GM15510 (cell line): ENCODE measurements at regions not wholly inside any gene's neighbourhood (a gene's known extent, or its start where the extent isn't known, plus 50 kb on each side); places are given as distances from the start of the nearest gene placed in this dataset.

ENCODE experiments used
- POLR2A ChIP-seq: IDR thresholded peaks from 3 replicates; pipeline ENCODE4 v1.6.1; 2011; ENCODE audit warnings: borderline replicate concordance; ENCODE audit not compliant: insufficient read length; ENCODE audit errors: extremely low read depth

- no peak for TF ChIP-seq POLR2A
These were observed 178.7 kb downstream of the EN1 start for GRCh38 chr2:118668431-118669424.

DNA sequence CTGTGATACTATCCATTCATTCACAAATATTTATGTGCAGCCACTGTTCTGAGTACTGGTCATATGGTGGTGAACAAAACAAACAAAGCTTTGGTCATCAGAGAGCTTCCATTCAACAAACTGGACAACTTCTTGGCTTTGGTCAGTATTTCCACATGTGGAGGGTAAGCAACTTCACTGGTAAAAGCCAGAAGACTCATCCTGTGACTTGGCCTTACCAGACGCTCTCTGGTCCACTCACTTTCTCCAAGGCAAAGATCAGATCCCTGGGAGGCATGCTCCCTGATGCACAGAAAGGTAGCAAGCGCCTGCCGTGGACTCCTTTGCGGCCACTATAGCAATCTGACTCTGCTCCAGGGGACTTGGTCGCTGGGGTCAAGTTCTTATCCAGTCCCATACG lies 179.5 kb downstream of the EN1 start:
- no peak for TF ChIP-seq POLR2A

DNA sequence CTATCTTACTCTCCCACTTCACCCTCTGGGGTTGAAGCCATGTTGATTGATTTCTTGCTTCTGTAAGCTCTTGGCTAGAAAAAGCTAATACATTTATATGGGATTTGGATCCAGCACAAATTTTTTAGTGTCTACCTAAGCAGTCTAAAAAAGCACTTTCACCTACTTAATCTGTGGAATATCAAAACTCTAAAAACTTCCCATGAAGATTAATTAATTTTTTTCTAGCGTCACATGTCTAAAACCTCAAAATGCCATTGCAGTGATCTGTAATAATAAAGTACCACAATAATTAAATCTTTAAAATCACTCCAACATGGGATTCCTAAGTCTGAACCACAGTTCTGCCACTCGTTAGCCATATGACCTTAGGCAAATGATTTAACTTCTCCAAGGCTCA lies 180.1 kb downstream of the EN1 start:
- no peak for TF ChIP-seq POLR2A

DNA sequence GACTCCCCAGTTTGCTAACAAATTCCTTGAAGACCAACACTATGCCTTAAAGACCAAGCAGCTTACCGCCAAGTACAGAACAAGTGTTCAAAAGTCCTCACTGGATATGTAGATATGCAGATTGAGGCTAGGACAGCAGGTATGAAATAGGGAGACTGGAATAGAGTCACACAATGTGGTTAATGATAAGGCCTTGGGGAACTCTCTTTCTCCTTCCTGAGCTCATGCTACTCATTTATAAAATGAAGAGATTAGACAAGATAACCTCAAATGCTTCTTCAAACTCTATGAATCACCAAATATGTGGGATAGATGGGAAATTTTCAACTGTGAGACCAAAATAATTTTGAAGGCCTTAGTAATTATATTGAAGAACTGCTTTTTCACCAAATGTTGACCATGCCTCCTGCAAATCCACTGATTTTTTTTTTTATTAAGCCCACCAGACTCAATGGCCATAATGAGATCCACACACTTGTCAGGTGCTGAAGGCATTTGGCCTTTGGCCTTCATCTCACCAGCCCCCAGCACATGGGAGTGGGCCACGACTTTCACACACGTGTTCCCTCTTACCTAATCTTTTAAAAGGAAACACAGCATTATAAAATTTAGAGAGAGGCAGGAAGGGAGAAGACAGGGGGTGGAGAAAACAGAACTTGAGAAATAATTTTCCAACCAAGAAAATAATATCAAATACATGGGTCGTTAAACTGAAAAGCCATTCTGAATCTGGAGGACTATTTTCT lies 181.5 kb downstream of the EN1 start:
- no peak for TF ChIP-seq POLR2A

- no peak for TF ChIP-seq POLR2A
These were observed 186.3 kb downstream of the EN1 start for GRCh38 chr2:118661179-118661578.

- no peak for TF ChIP-seq POLR2A
These were observed 188.8 kb downstream of the EN1 start for GRCh38 chr2:118658596-118659198.

- TF ChIP-seq POLR2A: no peak
These were observed 190.0 kb downstream of the EN1 start for GRCh38 chr2:118657466-118657865.

- no peak for TF ChIP-seq POLR2A
These were observed 192.5 kb downstream of the EN1 start for GRCh38 chr2:118654945-118655344.

- no peak for TF ChIP-seq POLR2A
These were observed 197.1 kb downstream of the EN1 start for GRCh38 chr2:118650327-118650726.

DNA sequence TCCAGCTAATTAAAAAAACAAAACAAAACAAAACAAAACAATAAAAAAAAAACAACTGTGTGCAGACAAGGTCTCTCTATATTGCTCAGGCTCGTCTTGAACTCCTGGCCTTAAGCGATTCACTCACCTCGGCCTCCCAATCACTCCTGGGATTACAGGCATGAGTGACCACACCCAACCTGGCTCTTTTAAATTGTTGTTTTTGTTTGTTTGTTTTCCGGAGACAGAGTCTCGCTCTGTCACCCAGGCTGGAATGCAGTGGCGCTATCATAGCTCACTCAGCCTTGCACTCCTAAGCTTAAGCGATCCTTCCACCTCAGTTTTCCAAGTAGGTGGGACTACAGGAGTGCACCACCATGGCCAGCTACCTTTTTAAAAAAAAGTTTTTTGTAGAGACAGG lies 201.6 kb downstream of the EN1 start:
- no peak for TF ChIP-seq POLR2A

- no peak for TF ChIP-seq POLR2A
These were observed 203.3 kb downstream of the EN1 start for GRCh38 chr2:118644190-118644589.

- no peak for TF ChIP-seq POLR2A
These were observed 204.2 kb downstream of the EN1 start for GRCh38 chr2:118643294-118643693.

GRCh38 chr2:118642501-118642900 lies 204.9 kb downstream of the EN1 start:
- no peak for TF ChIP-seq POLR2A

- TF ChIP-seq POLR2A: no peak
These were observed 205.7 kb downstream of the EN1 start for GRCh38 chr2:118641711-118642110.

DNA sequence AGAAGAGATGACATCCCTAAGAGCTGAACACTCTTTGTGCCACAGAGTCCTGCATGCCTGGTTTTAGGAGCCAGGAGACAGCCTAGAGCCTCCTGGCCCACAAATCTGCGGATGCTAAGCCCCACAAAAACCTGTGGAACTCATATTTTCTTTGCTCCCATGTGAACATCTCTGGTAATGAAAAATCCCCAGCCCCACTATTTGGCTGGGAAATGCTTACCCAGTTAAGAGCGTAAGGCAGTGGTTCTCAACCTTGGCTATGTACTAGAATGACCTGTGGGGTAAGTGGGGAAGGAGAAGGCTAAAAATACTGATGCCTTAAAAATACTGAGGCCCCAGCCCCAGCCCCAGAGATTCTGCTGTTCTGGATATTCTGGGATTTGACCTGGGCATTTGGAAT lies 208.1 kb downstream of the EN1 start:
- TF ChIP-seq POLR2A: no peak
